GM21528 (cell line): ENCODE measurements at regions not wholly inside any gene's neighbourhood (a gene's known extent, or its start where the extent isn't known, plus 50 kb on each side); places are given as distances from the start of the nearest gene placed in this dataset.

Experiments used
- ATAC-seq: cut with Tn5 transposase; IDR thresholded peaks from one replicate; pipeline ENCODE4 v1.9.1; 2021; ENCODE audit warnings: mild to moderate bottlenecking, moderate library complexity; ENCODE audit not compliant: unreplicated experiment, low FRiP score

- ATAC-seq, result peak; percentile 58
Measured at GRCh38 chr13:77386880-77387606, 60.1 kb upstream of the MYCBP2 start.

GRCh38 chr13:77386046-77386445 lies 59.2 kb upstream of the MYCBP2 start:
- ATAC-seq, result no peak

- ATAC-seq, result no peak
Measured at GRCh38 chr13:77384999-77385398, 58.1 kb upstream of the MYCBP2 start.

- ATAC-seq, result no peak
Measured at GRCh38 chr13:77383097-77383496, 56.2 kb upstream of the MYCBP2 start.

GRCh38 chr13:77381059-77381458 lies 54.2 kb upstream of the MYCBP2 start:
- ATAC-seq, result no peak

GRCh38 chr13:77379508-77379907 lies 52.6 kb upstream of the MYCBP2 start:
- no peak for ATAC-seq

GRCh38 chr13:77378662-77379061 lies 51.8 kb upstream of the MYCBP2 start:
- ATAC-seq, result no peak

- no peak for ATAC-seq
Measured at GRCh38 chr13:77377016-77377415, 50.1 kb upstream of the MYCBP2 start.
